H1 (cell line): ENCODE measurements at regions not wholly inside any gene's neighbourhood (a gene's known extent, or its start where the extent isn't known, plus 50 kb on each side); places are given as distances from the start of the nearest gene placed in this dataset.
"Not testable (repeated sequence)": the region's sequence is repeated elsewhere in the genome, so short reads cannot be mapped to it uniquely, and the experiment has no call there.

Experiments
- CTCF ChIA-PET: fragments of 300-600 bp; sonication (Branson Sonifier 250); formaldehyde crosslinking; loops from one replicate; lab custom pipeline; 2021; ENCODE audit not compliant: partially characterized antibody; lab: Charles Lee
- POLR2A ChIA-PET: fragments of 300-600 bp; sonication (Branson Sonifier 250); formaldehyde crosslinking; loops from one replicate; lab custom pipeline; 2021; ENCODE audit warnings: inconsistent platforms; ENCODE audit not compliant: partially characterized antibody; lab: Charles Lee
- DNase-seq, 2 experiments: peaks; one replicate each; pipeline versions ENCODE4 v3.0.0 to v3.0.0-alpha.2; 2010 to 2022; ENCODE audit warnings: low spot score in 2 of 2, low read depth in 1 of 2, mixed read lengths in 1 of 2
- FAIRE-seq: peaks from 2 replicates; lab custom pipeline; 2011; peaks lifted over from hg19 to GRCh38; lab: Jason Lieb, UNC
- H2AFZ ChIP-seq: 2 replicates; pipeline ENCODE4 v1.8.1; 2012; ENCODE audit warnings: low read length, inconsistent platforms
- H2AK5ac ChIP-seq: 2 replicates; pipeline ENCODE4 v1.6.1; 2013; ENCODE audit warnings: low read depth, low read length
- H2BK120ac ChIP-seq: replicated peaks from 2 replicates; pipeline ENCODE3; 2013; ENCODE audit warnings: low read depth, low read length, inconsistent platforms
- H2BK12ac ChIP-seq: 2 replicates; pipeline ENCODE4 v1.6.1; 2013; ENCODE audit warnings: low read depth, low read length
- H2BK15ac ChIP-seq: 2 replicates; pipeline ENCODE4 v1.6.1; 2013; ENCODE audit warnings: low read length
- H2BK20ac ChIP-seq: 2 replicates; pipeline ENCODE4 v1.6.1; 2013; ENCODE audit warnings: low read length
- H2BK5ac ChIP-seq: 2 replicates; pipeline ENCODE4 v1.6.1; 2013; ENCODE audit warnings: low read depth, low read length
- H3K14ac ChIP-seq: 2 replicates; pipeline ENCODE4 v1.6.1; 2013; ENCODE audit warnings: inconsistent platforms; ENCODE audit not compliant: insufficient read length
- H3K18ac ChIP-seq: 2 replicates; pipeline ENCODE4 v1.6.1; 2013; ENCODE audit warnings: low read length; ENCODE audit errors: extremely low read depth
- H3K23ac ChIP-seq: 2 replicates; pipeline ENCODE4 v1.6.1; 2013; ENCODE audit warnings: inconsistent platforms; ENCODE audit not compliant: insufficient read length
- H3K23me2 ChIP-seq: 2 replicates; pipeline ENCODE4 v1.6.1; 2013; ENCODE audit warnings: low read depth, low read length
- H3K27ac ChIP-seq: 2 replicates; pipeline ENCODE4 v1.6.1; 2011; ENCODE audit warnings: low read depth, low read length, inconsistent platforms
- H3K27me3 ChIP-seq, 4 experiments: replicated peaks in 1 of 4; 1 replicate in 1 of 4; 2 replicates in 3 of 4; pipeline versions ENCODE4 v1.6.1 to v1.8.1; 2011 to 2013; ENCODE audit warnings: low read length in 3 of 4, mild to moderate bottlenecking in 3 of 4, inconsistent platforms in 2 of 4, mixed read lengths in 2 of 4, moderate library complexity in 1 of 4; ENCODE audit not compliant: control insufficient read depth in 3 of 4, insufficient read depth in 3 of 4; ENCODE audit errors: extremely low read depth in 1 of 4
- H3K36me3 ChIP-seq, 4 experiments: 2 replicates each; pipeline versions ENCODE4 v1.6.1 to v1.8.1; 2011 to 2013; ENCODE audit warnings: mild to moderate bottlenecking in 4 of 4, low read length in 3 of 4, moderate library complexity in 2 of 4, control low read depth in 1 of 4, inconsistent platforms in 1 of 4; ENCODE audit not compliant: insufficient read depth in 4 of 4, control insufficient read depth in 2 of 4
- H3K4ac ChIP-seq: replicated peaks from 2 replicates; pipeline ENCODE3; 2013; ENCODE audit warnings: low read length, low read depth, mixed read lengths, inconsistent platforms; ENCODE audit not compliant: insufficient read length
- H3K4me1 ChIP-seq, 4 experiments: replicated peaks in 1 of 4; 1 replicate in 1 of 4; 2 replicates in 3 of 4; pipeline versions ENCODE4 v1.6.1 to v1.8.1; 2011 to 2013; ENCODE audit warnings: low read length in 3 of 4, inconsistent platforms in 2 of 4, mixed read lengths in 1 of 4; ENCODE audit not compliant: insufficient read depth in 4 of 4, control insufficient read depth in 3 of 4
- H3K4me2 ChIP-seq, 2 experiments: 2 replicates each; pipeline versions ENCODE4 v1.6.1 to v1.8.1; 2011 to 2013; ENCODE audit warnings: low read depth in 2 of 2, low read length in 2 of 2, control low read depth in 1 of 2, inconsistent platforms in 1 of 2, mild to moderate bottlenecking in 1 of 2; ENCODE audit not compliant: insufficient read depth in 1 of 2
- H3K4me3 ChIP-seq, 4 experiments: fragments of 200-600, 300-600 bp in 1 of 4; sonication (generic), shearing (Covaris generic), sonication (Bioruptor Twin) in 1 of 4; 2 replicates each; pipeline versions ENCODE4 v1.5.1 to v1.8.1; 2011 to 2016; ENCODE audit warnings: low read length in 4 of 4, low read depth in 3 of 4, control low read depth in 2 of 4, inconsistent platforms in 2 of 4, mild to moderate bottlenecking in 2 of 4, mixed read lengths in 1 of 4, moderate library complexity in 1 of 4; ENCODE audit not compliant: insufficient read depth in 2 of 4; ENCODE audit errors: extremely low read depth in 1 of 4
- H3K56ac ChIP-seq: replicated peaks from 2 replicates; pipeline ENCODE3; 2013; ENCODE audit warnings: low read depth, mild to moderate bottlenecking, mixed read lengths, low read length, inconsistent platforms; ENCODE audit not compliant: insufficient read length
- H3K79me1 ChIP-seq: 2 replicates; pipeline ENCODE4 v1.6.1; 2013; ENCODE audit warnings: low read depth, low read length, control low read depth
- H3K79me2 ChIP-seq, 2 experiments: 2 replicates each; pipeline versions ENCODE4 v1.6.1 to v1.8.1; 2012 to 2013; ENCODE audit warnings: low read length in 2 of 2, mild to moderate bottlenecking in 2 of 2, inconsistent platforms in 1 of 2; ENCODE audit not compliant: insufficient read depth in 2 of 2, control insufficient read depth in 1 of 2
- H3K9ac ChIP-seq, 4 experiments: replicated peaks in 1 of 4; 1 replicate in 1 of 4; 2 replicates in 3 of 4; pipeline versions ENCODE4 v1.6.1 to v1.8.1; 2011 to 2013; ENCODE audit warnings: low read depth in 3 of 4, low read length in 3 of 4, control low read depth in 2 of 4, mild to moderate bottlenecking in 2 of 4, moderate library complexity in 2 of 4, inconsistent platforms in 1 of 4; ENCODE audit errors: extremely low read depth in 1 of 4
- H3K9me3 ChIP-seq, 2 experiments: 2 replicates each; pipeline versions ENCODE4 v1.6.1 to v1.8.1; 2012 to 2013; ENCODE audit warnings: mild to moderate bottlenecking in 2 of 2, moderate library complexity in 2 of 2, control low read depth in 1 of 2, inconsistent platforms in 1 of 2, low read depth in 1 of 2, low read length in 1 of 2, mixed read lengths in 1 of 2; ENCODE audit not compliant: insufficient read depth in 2 of 2
- H4K20me1 ChIP-seq, 2 experiments: replicated peaks in 1 of 2; 2 replicates each; pipeline versions ENCODE3 to v1.8.1; 2011 to 2013; ENCODE audit warnings: inconsistent platforms in 2 of 2, low read length in 2 of 2, mild to moderate bottlenecking in 1 of 2; ENCODE audit not compliant: insufficient read depth in 2 of 2, control insufficient read depth in 1 of 2
- H4K5ac ChIP-seq: 2 replicates; pipeline ENCODE4 v1.6.1; 2013; ENCODE audit warnings: low read length, low read depth, mixed read lengths, inconsistent platforms; ENCODE audit not compliant: insufficient read length
- H4K8ac ChIP-seq: 2 replicates; pipeline ENCODE4 v1.8.0; 2013; ENCODE audit warnings: mild to moderate bottlenecking, moderate library complexity, low read length, inconsistent platforms; ENCODE audit not compliant: insufficient read depth; ENCODE audit errors: extremely low read depth
- H4K91ac ChIP-seq: replicated peaks from 2 replicates; pipeline ENCODE3; 2013; ENCODE audit warnings: low read length, mixed read lengths, inconsistent platforms; ENCODE audit not compliant: insufficient read length
- POU5F1 ChIP-seq: IDR thresholded peaks from 2 replicates; pipeline ENCODE4 v1.6.1; 2011; ENCODE audit warnings: low read depth, mild to moderate bottlenecking, low read length, moderate library complexity
- WGBS, 2 experiments: shearing (Covaris generic) in 1 of 2; methylation state at CpG; one replicate each; pipeline versions ENCODE4 v1.1.6 to v1.1.7; 2013 to 2015; ENCODE audit warnings: low lambda C conversion rate in 2 of 2, mixed read lengths in 2 of 2, inconsistent platforms in 1 of 2, low coverage in 1 of 2, missing lambda C conversion rate in 1 of 2; ENCODE audit not compliant: insufficient replicate concordance in 2 of 2, insufficient coverage in 1 of 2, insufficient read length in 1 of 2; ENCODE audit errors: extremely low coverage in 1 of 2, missing lambda C conversion rate in 1 of 2; 5-methylcytosine and 5-hydroxymethylcytosine counted together
- TF ChIP-seq, protein P1 (sequence below): IDR thresholded peaks from 2 replicates; pipeline ENCODE4 v1.6.1; 2012; ENCODE audit warnings: inconsistent platforms

DNA sequence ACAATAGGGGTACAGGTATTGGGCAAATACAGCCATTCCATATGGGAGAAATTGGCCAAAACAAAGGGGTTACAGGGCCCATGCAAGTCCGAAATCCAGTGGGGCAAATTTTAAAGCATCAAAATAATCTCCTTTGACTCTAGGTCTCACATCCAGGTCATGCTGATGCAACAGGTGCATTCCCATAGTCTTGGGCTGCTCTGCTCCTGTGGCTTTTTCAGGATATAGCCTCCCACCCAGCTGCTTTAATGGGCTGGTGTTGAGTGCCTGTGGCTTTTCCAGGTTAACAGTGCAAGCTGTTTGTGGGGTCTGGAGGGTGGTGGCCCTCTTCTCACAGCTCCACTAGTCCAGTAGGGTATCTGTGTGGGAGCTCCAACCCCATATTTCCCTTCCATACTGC is 607.1 kb downstream of the MEI4 start (continued):
- TF ChIP-seq, protein P1, sequence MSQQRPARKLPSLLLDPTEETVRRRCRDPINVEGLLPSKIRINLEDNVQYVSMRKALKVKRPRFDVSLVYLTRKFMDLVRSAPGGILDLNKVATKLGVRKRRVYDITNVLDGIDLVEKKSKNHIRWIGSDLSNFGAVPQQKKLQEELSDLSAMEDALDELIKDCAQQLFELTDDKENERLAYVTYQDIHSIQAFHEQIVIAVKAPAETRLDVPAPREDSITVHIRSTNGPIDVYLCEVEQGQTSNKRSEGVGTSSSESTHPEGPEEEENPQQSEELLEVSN, result no peak
- TF ChIP-seq POU5F1, result no peak
- TF ChIP-seq, all 59 proteins: peak for 0

DNA sequence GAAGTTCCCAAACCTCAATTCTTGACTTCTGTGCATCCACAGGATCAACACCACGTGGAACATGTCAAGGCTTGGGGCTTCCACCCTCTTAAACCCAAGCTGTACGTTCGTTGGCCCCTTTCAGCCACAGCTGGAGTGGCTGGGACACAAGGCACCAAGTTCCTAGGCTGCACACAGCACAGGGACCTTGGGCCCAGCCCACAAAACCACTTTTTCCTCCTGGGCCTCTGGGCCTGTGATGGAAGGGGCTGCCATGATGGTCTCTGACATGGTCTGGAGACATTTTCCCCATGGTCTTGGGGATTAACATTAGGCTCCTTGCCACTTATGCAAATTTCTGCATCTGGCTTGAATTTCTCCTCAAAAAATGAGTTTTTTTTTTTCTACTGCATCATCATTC is 606.9 kb upstream of the IRAK1BP1 start:
- H2AFZ ChIP-seq, H3K27ac ChIP-seq, H3K79me1 ChIP-seq, H2BK15ac ChIP-seq, H4K20me1 ChIP-seq, H3K9ac ChIP-seq, H3K23me2 ChIP-seq, H3K27me3 ChIP-seq, H2BK5ac ChIP-seq, H2BK20ac ChIP-seq, H3K4me2 ChIP-seq, H3K23ac ChIP-seq, DNase-seq, H3K9me3 ChIP-seq, H4K5ac ChIP-seq, H3K56ac ChIP-seq, FAIRE-seq, H4K8ac ChIP-seq, H3K14ac ChIP-seq, CTCF ChIA-PET, H2BK120ac ChIP-seq, H3K36me3 ChIP-seq, H3K4me1 ChIP-seq, H3K4ac ChIP-seq, H4K91ac ChIP-seq, H2BK12ac ChIP-seq, H3K4me3 ChIP-seq, POLR2A ChIA-PET, H3K79me2 ChIP-seq, H2AK5ac ChIP-seq, H3K18ac ChIP-seq: not testable (repeated sequence)
- no CpG with 5 or more reads among the region's 3 CpGs for WGBS, 2 experiments
